HG03045 (cell line): ENCODE measurements at regions not wholly inside any gene's neighbourhood (a gene's known extent, or its start where the extent isn't known, plus 50 kb on each side); places are given as distances from the start of the nearest gene placed in this dataset.
"Not testable (repeated sequence)": the region's sequence is repeated elsewhere in the genome, so short reads cannot be mapped to it uniquely, and the experiment has no call there.

Experiments
- ATAC-seq: cut with Tn5 transposase; IDR thresholded peaks from one replicate; pipeline ENCODE4 v1.9.1; 2021; ENCODE audit warnings: mild to moderate bottlenecking, moderate library complexity; ENCODE audit not compliant: unreplicated experiment

DNA sequence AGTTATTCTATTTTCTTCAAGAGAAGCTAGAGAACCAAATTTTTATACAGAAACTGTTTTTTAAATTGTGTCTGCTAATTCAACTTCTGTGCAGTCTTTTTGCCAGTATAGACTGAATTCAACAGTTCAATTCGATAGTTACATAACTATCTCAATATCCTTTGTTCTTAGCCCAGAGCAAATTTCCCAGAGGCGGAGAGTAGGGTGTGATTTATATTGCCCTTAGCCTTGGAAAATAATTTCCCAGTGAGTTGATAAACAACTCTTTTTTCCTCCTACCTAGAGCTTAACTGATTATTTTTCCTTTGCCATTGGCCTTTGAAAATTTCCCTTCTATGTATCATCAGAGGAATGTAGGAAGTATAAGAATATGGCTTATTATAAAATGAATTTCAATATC, 420.5 kb downstream of the NSUN3 start:
- ATAC-seq: no peak

- ATAC-seq: no peak
Observed at GRCh38 chr3:94494992-94495391, 432.1 kb downstream of the NSUN3 start.

DNA sequence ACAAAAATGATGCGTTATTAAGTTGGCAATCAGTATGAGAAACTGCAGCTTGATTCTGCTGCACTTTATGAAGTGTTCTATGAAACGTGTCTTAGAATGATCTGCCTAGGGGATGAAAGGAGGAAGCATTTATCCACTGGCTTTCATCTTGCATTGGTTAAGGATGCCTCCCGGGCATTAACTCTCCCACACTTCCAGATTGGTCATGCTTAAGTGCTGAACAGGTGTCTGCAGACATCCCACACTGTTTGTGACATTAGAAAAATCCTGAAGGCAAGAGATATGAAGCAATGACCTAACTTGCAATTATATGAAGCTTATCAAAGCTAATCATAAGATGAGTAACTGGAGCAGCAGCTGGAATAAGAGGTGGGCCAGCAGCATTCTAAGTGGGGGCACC, 437.3 kb downstream of the NSUN3 start:
- no peak for ATAC-seq

- ATAC-seq: not testable (repeated sequence)
Observed at GRCh38 chr3:94507354-94507753, 444.5 kb downstream of the NSUN3 start.

DNA sequence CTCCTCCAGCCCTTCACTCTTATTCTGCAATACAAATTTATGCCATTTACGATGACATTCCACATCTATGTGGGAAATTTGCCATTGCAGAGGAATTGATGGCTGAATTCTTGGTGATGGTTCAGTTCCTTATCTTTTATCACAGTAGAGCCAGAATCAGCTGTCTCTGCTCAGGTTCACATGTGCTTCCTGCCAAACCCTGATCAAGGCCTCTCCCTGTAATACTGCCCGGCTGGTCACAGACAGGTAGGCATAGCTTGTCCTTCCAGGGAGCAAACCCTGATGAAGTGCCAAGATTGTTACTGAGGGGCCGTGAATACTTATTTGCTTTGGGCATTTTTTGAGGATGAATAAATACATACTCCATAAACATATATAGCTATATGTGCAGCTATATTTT, 450.0 kb downstream of the NSUN3 start:
- no peak for ATAC-seq

GRCh38 chr3:94513600-94513999, 450.7 kb downstream of the NSUN3 start:
- no peak for ATAC-seq

GRCh38 chr3:94515983-94516382, 453.1 kb downstream of the NSUN3 start:
- no peak for ATAC-seq

DNA sequence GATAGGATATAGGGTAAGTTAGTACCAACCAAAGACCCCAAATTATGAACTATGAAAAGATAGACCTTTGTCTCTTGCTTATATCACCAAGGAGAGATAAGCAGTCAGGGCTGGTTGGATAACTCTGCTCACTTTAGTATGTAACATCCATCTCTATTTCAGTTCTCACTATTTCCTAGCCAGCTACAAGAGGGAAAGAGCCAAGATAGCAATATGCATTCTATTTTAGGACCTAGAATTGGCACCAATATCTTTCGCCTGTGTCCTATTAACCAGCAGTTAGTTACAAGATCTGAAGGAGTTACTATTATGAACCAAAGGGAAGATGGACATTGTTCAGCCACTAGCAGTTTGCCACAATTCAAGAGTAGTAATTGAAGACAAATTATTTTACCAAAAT, 457.5 kb downstream of the NSUN3 start:
- no peak for ATAC-seq

DNA sequence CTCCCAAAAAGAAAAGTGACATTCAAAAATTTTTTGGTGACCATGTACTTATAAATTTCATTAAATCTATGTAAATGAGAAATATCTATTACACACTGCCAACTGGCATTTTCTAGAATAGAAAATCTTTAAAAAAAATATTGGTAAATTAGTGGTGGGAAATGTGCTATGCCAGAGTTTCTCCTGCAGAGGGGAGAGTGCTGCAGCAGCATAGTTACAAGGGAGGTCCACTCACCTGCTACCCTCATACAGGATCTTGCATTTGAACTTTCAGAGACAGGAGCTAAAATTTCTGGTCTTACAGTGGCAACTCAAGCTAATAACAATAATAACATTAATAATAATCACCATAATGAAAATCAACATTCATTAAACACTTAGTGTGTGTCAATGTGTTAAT, 459.6 kb downstream of the NSUN3 start:
- ATAC-seq: no peak

GRCh38 chr3:94524102-94524919, 461.4 kb downstream of the NSUN3 start:
- no peak for ATAC-seq

DNA sequence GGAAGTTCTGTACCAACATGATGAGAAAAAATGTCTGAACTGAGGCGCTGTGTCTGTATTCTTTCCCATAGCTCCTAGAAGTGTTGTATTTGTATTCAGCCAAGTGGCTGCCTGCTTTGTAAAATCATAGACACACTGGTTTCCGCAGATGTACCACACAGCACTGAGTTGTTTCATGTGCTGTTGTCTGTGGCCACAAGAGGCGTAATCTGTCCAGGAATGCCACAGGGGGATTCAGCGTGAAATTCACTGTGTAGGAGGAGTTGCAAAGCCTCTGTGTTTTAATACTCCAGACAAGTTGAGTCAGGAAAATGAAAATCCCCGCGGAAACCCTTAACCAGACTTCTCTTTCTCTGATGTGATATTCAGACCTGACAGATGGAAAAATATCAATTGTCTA, 462.2 kb downstream of the NSUN3 start:
- no peak for ATAC-seq

DNA sequence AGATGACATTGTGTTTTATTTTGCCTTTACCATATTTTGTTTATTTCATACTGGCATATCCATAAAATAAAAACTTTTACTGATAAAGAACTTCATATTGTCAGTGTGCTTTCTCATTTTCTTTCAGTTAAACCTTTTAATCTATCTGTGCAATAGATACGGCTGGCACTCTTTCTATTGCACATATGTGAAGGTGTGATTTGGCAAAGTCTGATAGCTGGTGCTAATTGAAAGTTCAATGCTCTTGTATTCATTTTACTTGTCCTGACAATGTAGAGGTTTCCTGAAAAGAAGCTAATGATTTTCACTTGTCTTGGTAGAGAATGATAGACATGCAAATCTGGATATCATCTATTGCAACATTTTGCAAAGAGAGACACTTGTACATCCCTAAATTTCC, 467.0 kb downstream of the NSUN3 start:
- ATAC-seq: no peak

DNA sequence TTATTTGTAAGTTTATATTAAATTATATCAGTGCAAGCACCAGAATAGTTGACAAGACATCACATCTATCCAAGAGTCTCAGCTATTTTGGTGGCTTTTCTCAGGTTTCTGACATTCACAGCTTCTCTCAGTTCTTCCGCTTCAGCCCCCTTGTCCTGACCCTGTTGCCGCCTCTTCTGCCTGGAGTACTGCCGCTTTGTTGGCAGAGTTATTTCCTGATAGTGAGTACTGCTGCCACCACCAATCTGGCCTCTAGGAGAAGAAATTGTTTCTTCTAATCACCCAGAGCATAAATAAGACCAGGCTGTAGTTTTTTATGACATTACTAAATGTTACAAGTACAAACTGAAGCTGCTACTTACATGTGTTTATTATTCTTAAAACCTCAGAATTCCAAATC, 470.1 kb downstream of the NSUN3 start:
- no peak for ATAC-seq

DNA sequence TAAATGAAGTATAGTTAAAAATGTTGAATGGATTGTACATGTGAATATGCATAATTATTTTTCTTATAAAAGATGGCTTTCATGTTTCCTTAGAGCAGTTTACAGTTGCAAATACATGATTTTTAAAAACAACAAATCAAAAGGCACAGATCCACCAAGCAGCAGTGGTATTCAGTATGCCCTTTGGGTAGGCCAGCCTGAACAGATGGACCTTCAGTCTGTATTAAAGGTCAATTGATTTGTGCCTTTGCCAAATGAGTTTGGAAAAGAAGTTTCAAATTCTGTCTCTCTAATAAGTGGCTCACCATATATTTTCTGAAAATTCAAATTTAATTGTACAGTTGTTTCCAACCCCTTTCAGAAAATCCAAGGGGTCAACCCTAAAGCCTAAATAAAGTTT, 477.1 kb downstream of the NSUN3 start:
- ATAC-seq: no peak

DNA sequence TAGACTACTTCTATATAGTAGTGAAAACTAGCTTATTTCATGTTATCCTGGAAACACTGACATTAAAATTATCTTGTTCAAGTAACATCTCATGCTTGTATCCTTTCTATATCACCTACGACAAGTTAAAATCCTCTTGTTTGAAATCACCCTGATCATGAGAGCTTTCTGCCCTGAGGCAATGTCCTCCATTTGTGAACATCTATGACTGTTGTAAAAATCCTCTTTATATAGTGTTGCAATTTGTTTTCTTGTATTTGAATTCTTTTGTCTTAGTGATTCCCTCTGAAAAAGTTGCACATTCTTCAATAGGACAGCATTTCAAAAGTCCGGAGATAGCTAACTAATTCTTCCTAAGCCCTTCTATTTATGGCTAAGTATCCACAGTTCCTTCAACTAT, 480.3 kb downstream of the NSUN3 start:
- no peak for ATAC-seq

GRCh38 chr3:94544131-94544789, 481.4 kb downstream of the NSUN3 start:
- no peak for ATAC-seq

DNA sequence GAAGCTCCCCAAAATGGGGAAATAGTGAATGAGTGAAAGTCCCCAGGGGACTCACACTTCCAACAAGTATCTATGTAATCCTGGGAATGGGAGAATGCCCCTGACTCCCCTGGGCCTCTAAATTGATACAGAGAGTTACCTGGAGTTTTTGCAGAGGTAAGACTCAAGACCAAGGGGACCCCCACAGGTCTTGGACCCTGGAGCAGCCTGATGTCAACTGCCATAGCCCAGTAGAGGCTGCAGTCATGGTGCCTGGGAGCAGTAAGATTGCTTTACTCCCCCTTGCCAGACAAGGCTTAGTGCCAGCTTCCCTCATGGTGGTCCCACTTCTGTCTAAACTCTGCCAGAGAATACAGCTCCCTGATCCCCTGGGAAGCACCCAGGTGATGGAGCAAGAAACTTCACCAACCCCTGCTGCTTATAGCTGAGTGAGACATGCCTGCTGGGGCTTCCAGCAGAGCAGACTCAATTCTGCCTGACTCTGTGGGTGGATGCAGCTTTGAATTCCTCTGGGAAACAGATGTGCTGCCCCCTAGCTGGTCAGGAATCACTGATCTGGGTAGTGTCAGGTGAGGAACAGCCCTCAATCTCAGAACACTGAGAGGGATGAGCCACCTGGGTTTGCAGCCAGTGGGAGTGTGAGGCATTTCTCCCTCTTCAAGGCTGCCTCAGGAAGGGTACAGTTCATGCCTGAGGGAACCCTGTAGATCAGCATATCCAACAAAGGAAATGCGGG, 485.9 kb downstream of the NSUN3 start:
- ATAC-seq: no peak

- no peak for ATAC-seq
Observed at GRCh38 chr3:94561094-94561493, 498.2 kb downstream of the NSUN3 start.

DNA sequence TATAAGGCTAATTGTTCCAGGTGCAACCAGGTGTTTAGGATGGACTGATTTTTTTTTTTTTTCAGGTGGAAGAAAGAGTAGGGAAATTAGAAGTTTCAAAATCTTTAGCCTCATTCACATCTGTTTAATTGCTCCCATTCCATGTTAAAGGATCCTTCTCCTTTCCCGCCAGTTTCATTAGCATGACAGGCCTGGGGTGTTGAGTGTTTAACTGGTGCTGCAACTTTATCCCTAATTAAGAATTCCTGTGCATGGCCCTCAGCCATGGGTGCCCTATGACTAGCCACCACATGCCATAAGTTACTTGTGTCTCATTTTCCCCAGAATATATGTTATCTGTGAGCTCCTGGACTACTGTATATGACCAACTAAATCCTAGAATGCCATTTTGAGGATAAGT, 501.4 kb downstream of the NSUN3 start:
- no peak for ATAC-seq

DNA sequence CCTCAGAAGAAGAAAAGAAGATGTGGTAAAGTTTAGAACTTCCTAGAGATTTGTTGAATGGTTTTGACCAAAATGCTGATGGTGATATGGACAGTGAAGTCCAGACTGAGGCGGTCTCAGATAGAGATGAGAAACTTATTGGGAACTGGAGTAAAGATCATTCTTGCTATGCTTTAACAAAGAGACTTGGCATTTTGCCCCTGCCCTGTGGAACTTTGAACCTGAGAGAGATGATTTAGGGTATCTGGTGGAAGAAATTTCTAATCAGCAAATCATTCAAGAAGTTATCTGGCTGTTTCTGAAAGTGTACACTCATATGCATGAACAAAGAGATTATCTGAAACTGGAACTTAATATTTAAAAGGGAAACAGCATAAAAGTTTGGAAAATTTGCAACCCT, 505.2 kb downstream of the NSUN3 start:
- no peak for ATAC-seq

DNA sequence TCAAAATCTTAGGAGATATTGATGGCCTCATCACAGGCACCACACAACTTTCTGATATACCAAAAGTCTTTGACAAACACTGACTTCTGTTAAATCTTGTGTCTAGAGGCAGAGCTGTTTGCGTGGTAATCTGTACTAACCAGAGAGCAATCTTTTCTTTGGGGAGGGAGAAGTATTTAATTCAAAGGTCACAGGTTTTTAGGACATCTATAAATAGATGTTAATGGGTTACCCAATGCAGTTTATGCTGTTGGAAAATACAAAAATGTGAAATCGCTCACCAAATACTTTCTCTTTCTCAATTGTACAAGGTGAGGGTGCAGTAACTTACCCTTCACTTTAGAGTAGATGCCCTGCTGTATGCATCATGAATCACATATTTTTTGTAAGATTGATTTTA, 510.5 kb downstream of the NSUN3 start:
- no peak for ATAC-seq

- ATAC-seq: no peak
Observed at GRCh38 chr3:94587291-94587690, 524.4 kb downstream of the NSUN3 start.
